ENCODE measurements at regions not wholly inside any gene's neighbourhood (a gene's known extent, or its start where the extent isn't known, plus 50 kb on each side); places are given as distances from the start of the nearest gene placed in this dataset.
A peak's percentile ranks its signal among the peaks of the same experiment; 100 is the strongest.

DNA sequence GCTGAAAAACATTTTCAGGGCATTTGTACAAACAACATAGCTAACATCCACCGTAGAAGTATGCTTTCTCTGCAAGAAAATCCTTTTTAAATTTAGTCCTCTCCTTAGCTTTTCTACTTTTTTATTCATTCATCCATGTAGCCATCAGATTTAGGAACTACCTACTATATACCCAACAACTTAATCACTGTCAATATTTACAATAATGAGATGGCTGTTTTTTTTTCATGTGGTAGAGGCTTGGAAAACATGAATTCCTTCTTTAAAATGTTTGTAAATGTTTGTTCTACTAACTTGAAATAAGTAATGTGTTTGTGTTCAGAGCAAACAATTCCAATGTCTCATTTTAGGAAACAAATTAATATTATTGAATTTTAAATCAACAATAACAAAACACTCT is 78.2 kb upstream of the CAV2 start:
- TF ChIP-seq CTCF (conservative IDR thresholded peaks at IDR 0.05; ENCODE audit: low read depth, low read length) (no peak), EZH2phosphoT487 (IDR thresholded peaks at IDR 0.05; ENCODE audit: borderline replicate concordance, low read length) (no peak), EZH2 (IDR thresholded peaks at IDR 0.05; ENCODE audit: low read length, unreplicated experiment) (no peak)
- intact Hi-C loops (cut with micrococcal nuclease), result loop anchor here (1.0 to 5.0 kb wide), 2 partner anchors 22 to 64 kb away; no protein-coding TSS in a partner anchor
- no peaks in the 10 kb centered on the region for H3K79me2 ChIP-seq (ENCODE audit: low read length)
- no peaks in the 10 kb centered on the region for H4K20me1 ChIP-seq (ENCODE audit: low read length)
- H3K27me3 ChIP-seq (ENCODE audit: low read length), result no peaks in the 10 kb centered on the region
- POLR2A ChIA-PET (ENCODE audit: unreplicated experiment), result no interaction called here
- no peaks in the 10 kb centered on the region for H3K9me2 ChIP-seq (replicated peaks; ENCODE audit: low read length)
- no peak overlapping the region for H3K4me3 ChIP-seq (ENCODE audit: low read length)
- H3K9me3 ChIP-seq (ENCODE audit: low read length), result no peaks in the 10 kb centered on the region
- 0 out of 2 replicates have a peak overlapping the region, but pooled peaks have one; percentile 21 for H2AFZ ChIP-seq (ENCODE audit: low read length)
- CTCF ChIA-PET, result interaction anchor here (0.7 kb wide), 1 partner anchor 164 kb away, joined by 3 read pairs; no protein-coding TSS in a partner anchor
- no peak overlapping the region for H3K4me2 ChIP-seq (ENCODE audit: low read length)
- DNase-seq (peak; percentile 55), ATAC-seq (peak; percentile 66)
- no TSS peak for BruUV-seq (replicated peaks)
- H3K9ac ChIP-seq (ENCODE audit: low read length), result no peak overlapping the region
- H3F3A ChIP-seq (ENCODE audit: low read length, unreplicated experiment), result no peaks in the 10 kb centered on the region
- H3K4me1 ChIP-seq (ENCODE audit: insufficient read depth, low read length), result peaks cover 32% of the 10 kb centered on the region
- peak overlapping the region; percentile 36; the same call in 1 of the 2 replicates for H3K27ac ChIP-seq (ENCODE audit: low read length)
- no peaks in the 10 kb centered on the region for H3K36me3 ChIP-seq (ENCODE audit: low read depth, low read length)

- Histone ChIP-seq H3K9ac (ENCODE audit: low read length) (no peak overlapping the region), H3K4me3 (ENCODE audit: low read length) (no peak overlapping the region), H3K9me2 (replicated peaks; ENCODE audit: low read length) (no peaks in the 10 kb centered on the region), H3K27me3 (ENCODE audit: low read length) (no peaks in the 10 kb centered on the region), H3K9me3 (ENCODE audit: low read length) (no peaks in the 10 kb centered on the region), H2AFZ (ENCODE audit: low read length) (no peak overlapping the region), H4K20me1 (ENCODE audit: low read length) (no peaks in the 10 kb centered on the region), H3K79me2 (ENCODE audit: low read length) (no peaks in the 10 kb centered on the region), H3F3A (ENCODE audit: low read length, unreplicated experiment) (no peaks in the 10 kb centered on the region), H3K36me3 (ENCODE audit: low read depth, low read length) (no peaks in the 10 kb centered on the region), H3K27ac (ENCODE audit: low read length) (no peak overlapping the region), H3K4me1 (ENCODE audit: insufficient read depth, low read length) (peaks cover 41% of the 10 kb centered on the region), H3K4me2 (ENCODE audit: low read length) (no peak overlapping the region)
- ChIA-PET POLR2A (ENCODE audit: unreplicated experiment) (no interaction called here), CTCF (no interaction called here)
- intact Hi-C loops (cut with micrococcal nuclease), result loop anchor here (5.0 kb wide), 1 partner anchor 65 kb away; no protein-coding TSS in a partner anchor
- no TSS peak for BruUV-seq (replicated peaks)
- ATAC-seq (no peak), DNase-seq (no peak)
- no peak for TF ChIP-seq EZH2phosphoT487 (IDR thresholded peaks at IDR 0.05; ENCODE audit: borderline replicate concordance, low read length)
- TF ChIP-seq CTCF (conservative IDR thresholded peaks at IDR 0.05; ENCODE audit: low read depth, low read length), result no peak
- no peak for TF ChIP-seq EZH2 (IDR thresholded peaks at IDR 0.05; ENCODE audit: low read length, unreplicated experiment)
Observed at GRCh38 chr7:116422683-116423082, 76.9 kb upstream of the CAV2 start.

GRCh38 chr7:116423499-116423898 is 76.0 kb upstream of the CAV2 start:
- H3K4me1 ChIP-seq (ENCODE audit: insufficient read depth, low read length), result peaks cover 37% of the 10 kb centered on the region

More at GRCh38 chr7:116423499-116423898, 76.0 kb upstream of the CAV2 start:
- no peaks in the 10 kb centered on the region for H3K9me3 ChIP-seq (ENCODE audit: low read length)
- TF ChIP-seq EZH2phosphoT487 (IDR thresholded peaks at IDR 0.05; ENCODE audit: borderline replicate concordance, low read length) (no peak), EZH2 (IDR thresholded peaks at IDR 0.05; ENCODE audit: low read length, unreplicated experiment) (no peak)
- H3F3A ChIP-seq (ENCODE audit: low read length, unreplicated experiment), result no peaks in the 10 kb centered on the region
- H3K4me3 ChIP-seq (ENCODE audit: low read length), result no peak overlapping the region
- H3K27me3 ChIP-seq (ENCODE audit: low read length), result no peaks in the 10 kb centered on the region
- H3K9ac ChIP-seq (ENCODE audit: low read length), result no peak overlapping the region
- ATAC-seq (no peak; the same call in 1 of the 2 replicates), DNase-seq (no peak)
- no peaks in the 10 kb centered on the region for H3K79me2 ChIP-seq (ENCODE audit: low read length)
- H3K36me3 ChIP-seq (ENCODE audit: low read depth, low read length), result no peaks in the 10 kb centered on the region
- BruUV-seq (replicated peaks), result no TSS peak
- H4K20me1 ChIP-seq (ENCODE audit: low read length), result no peaks in the 10 kb centered on the region
- no peak overlapping the region for H3K4me2 ChIP-seq (ENCODE audit: low read length)
- no peak overlapping the region for H2AFZ ChIP-seq (ENCODE audit: low read length)
- intact Hi-C loops (cut with micrococcal nuclease), result loop anchor here (5.0 kb wide), 1 partner anchor 66 kb away; no protein-coding TSS in a partner anchor
- H3K9me2 ChIP-seq (replicated peaks; ENCODE audit: low read length), result no peaks in the 10 kb centered on the region
- H3K27ac ChIP-seq (ENCODE audit: low read length), result no peak overlapping the region
- ChIA-PET POLR2A (ENCODE audit: unreplicated experiment) (interaction anchor here (0.6 kb wide), 1 partner anchor 20 kb away, joined by 4 read pairs; no protein-coding TSS in a partner anchor), CTCF (no interaction called here)
